ENCODE measurements at regions not wholly inside any gene's neighbourhood (a gene's known extent, or its start where the extent isn't known, plus 50 kb on each side); places are given as distances from the start of the nearest gene placed in this dataset.

DNA sequence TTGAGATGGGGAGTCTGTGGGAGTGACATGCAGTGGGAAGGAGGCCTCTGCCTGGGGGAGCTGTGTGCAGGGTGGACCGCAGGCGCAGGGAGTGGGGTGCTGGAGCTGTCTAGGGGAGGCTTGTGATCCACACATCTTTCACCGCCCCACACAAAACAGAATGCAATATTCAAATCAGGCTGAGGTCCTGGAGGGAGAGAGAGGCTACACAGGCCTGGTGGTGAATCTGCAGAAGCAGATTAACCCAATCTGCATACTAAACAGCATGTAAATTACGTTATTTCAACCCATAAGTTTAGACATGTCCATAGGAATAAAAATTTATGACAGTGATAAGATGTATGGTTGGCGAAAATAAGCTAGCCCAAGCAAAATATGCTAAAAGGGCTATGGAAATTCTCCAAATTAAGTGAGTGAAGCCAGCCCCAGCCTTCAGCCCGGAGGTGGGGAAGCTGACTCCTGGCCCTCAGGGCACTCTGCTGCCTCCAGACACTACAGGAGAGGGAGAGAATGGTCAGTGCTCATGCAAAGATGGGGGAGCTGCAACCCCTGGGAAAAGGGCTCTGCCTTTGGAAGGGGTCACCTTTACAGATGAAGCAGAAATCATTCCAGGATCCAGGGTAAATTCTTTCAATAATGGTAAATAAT, 156.2 kb upstream of the CTTNBP2NL start:
- no peak for DNase-seq
- Mint-ChIP-seq H3K4me1 (ENCODE audit: low read depth, unreplicated experiment) (peaks cover 17% of the 10 kb centered on the region), H3K36me3 (ENCODE audit: unreplicated experiment) (no peaks in the 10 kb centered on the region), H3K27me3 (ENCODE audit: unreplicated experiment) (peaks cover 10% of the 10 kb centered on the region), H3K27ac (ENCODE audit: unreplicated experiment) (no peak overlapping the region), H3K4me3 (ENCODE audit: unreplicated experiment) (no peak overlapping the region), H3K9me3 (ENCODE audit: unreplicated experiment) (peaks cover 5% of the 10 kb centered on the region)
- no peak for TF ChIP-seq CTCF (IDR thresholded peaks at IDR 0.05; ENCODE audit: partially characterized antibody, unreplicated experiment)

GRCh38 chr1:112242470-112242869, 153.5 kb upstream of the CTTNBP2NL start:
- Mint-ChIP-seq H3K4me3 (ENCODE audit: unreplicated experiment) (no peak overlapping the region), H3K27ac (ENCODE audit: unreplicated experiment) (no peak overlapping the region), H3K36me3 (ENCODE audit: unreplicated experiment) (no peaks in the 10 kb centered on the region), H3K4me1 (ENCODE audit: low read depth, unreplicated experiment) (peaks cover 17% of the 10 kb centered on the region), H3K27me3 (ENCODE audit: unreplicated experiment) (peaks cover 15% of the 10 kb centered on the region), H3K9me3 (ENCODE audit: unreplicated experiment) (peaks cover 5% of the 10 kb centered on the region)
- TF ChIP-seq CTCF (IDR thresholded peaks at IDR 0.05; ENCODE audit: partially characterized antibody, unreplicated experiment) = no peak
- no peak for DNase-seq

- Mint-ChIP-seq H3K9me3 (ENCODE audit: unreplicated experiment) (no peaks in the 10 kb centered on the region), H3K4me3 (ENCODE audit: unreplicated experiment) (no peak overlapping the region), H3K36me3 (ENCODE audit: unreplicated experiment) (no peaks in the 10 kb centered on the region), H3K27ac (ENCODE audit: unreplicated experiment) (no peak overlapping the region), H3K4me1 (ENCODE audit: low read depth, unreplicated experiment) (peaks cover 4% of the 10 kb centered on the region), H3K27me3 (ENCODE audit: unreplicated experiment) (peaks cover 8% of the 10 kb centered on the region)
- TF ChIP-seq CTCF (IDR thresholded peaks at IDR 0.05; ENCODE audit: partially characterized antibody, unreplicated experiment) = no peak
- DNase-seq = no peak
Observed at GRCh38 chr1:112244131-112244530, 151.9 kb upstream of the CTTNBP2NL start.

- no peak overlapping the region for H3K27ac Mint-ChIP-seq (ENCODE audit: unreplicated experiment)
- H3K36me3 Mint-ChIP-seq (ENCODE audit: unreplicated experiment) = no peaks in the 10 kb centered on the region
- peaks cover 8% of the 10 kb centered on the region for H3K27me3 Mint-ChIP-seq (ENCODE audit: unreplicated experiment)
- H3K9me3 Mint-ChIP-seq (ENCODE audit: unreplicated experiment) = no peaks in the 10 kb centered on the region
- no peak for DNase-seq
- no peak overlapping the region for H3K4me3 Mint-ChIP-seq (ENCODE audit: unreplicated experiment)
- TF ChIP-seq CTCF (IDR thresholded peaks at IDR 0.05; ENCODE audit: partially characterized antibody, unreplicated experiment) = no peak
- H3K4me1 Mint-ChIP-seq (ENCODE audit: low read depth, unreplicated experiment) = peaks cover 2% of the 10 kb centered on the region
Observed at GRCh38 chr1:112245114-112245513, 150.9 kb upstream of the CTTNBP2NL start.

- no peak overlapping the region for H3K27ac Mint-ChIP-seq (ENCODE audit: unreplicated experiment)
- H3K4me3 Mint-ChIP-seq (ENCODE audit: unreplicated experiment) = no peak overlapping the region
- TF ChIP-seq CTCF (IDR thresholded peaks at IDR 0.05; ENCODE audit: partially characterized antibody, unreplicated experiment) = no peak
- DNase-seq = no peak
- no peaks in the 10 kb centered on the region for H3K36me3 Mint-ChIP-seq (ENCODE audit: unreplicated experiment)
- H3K4me1 Mint-ChIP-seq (ENCODE audit: low read depth, unreplicated experiment) = peaks cover 2% of the 10 kb centered on the region
- no peaks in the 10 kb centered on the region for H3K9me3 Mint-ChIP-seq (ENCODE audit: unreplicated experiment)
- peaks cover 6% of the 10 kb centered on the region for H3K27me3 Mint-ChIP-seq (ENCODE audit: unreplicated experiment)
Observed at GRCh38 chr1:112247036-112247597, 148.9 kb upstream of the CTTNBP2NL start.
